ENCODE measurements at regions not wholly inside any gene's neighbourhood (a gene's known extent, or its start where the extent isn't known, plus 50 kb on each side); places are given as distances from the start of the nearest gene placed in this dataset.

DNA sequence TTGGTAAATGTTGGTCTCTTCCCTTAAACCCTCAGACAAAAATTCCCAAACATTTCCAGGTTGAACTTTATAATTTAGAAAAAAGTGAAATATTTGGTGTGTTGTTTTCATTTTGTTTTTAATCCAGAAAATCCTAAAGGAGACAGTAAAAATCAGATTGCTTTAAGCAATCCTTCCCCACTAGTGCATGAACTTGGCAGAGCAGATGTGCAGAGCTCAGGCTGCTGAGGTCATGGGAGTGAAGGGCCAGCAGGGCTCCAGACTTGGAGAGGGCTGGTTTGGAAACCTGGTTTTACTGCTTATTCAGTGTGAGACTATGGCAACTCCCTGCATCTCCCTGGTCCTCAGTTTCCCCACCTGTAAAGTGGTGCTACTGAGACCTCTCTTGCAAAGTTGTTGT is 66.7 kb upstream of the TEX51 start:
- TF ChIP-seq, protein P1, sequence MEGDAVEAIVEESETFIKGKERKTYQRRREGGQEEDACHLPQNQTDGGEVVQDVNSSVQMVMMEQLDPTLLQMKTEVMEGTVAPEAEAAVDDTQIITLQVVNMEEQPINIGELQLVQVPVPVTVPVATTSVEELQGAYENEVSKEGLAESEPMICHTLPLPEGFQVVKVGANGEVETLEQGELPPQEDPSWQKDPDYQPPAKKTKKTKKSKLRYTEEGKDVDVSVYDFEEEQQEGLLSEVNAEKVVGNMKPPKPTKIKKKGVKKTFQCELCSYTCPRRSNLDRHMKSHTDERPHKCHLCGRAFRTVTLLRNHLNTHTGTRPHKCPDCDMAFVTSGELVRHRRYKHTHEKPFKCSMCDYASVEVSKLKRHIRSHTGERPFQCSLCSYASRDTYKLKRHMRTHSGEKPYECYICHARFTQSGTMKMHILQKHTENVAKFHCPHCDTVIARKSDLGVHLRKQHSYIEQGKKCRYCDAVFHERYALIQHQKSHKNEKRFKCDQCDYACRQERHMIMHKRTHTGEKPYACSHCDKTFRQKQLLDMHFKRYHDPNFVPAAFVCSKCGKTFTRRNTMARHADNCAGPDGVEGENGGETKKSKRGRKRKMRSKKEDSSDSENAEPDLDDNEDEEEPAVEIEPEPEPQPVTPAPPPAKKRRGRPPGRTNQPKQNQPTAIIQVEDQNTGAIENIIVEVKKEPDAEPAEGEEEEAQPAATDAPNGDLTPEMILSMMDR (conservative IDR thresholded peaks at IDR 0.05 in 1 of 2, IDR thresholded peaks at IDR 0.05 in 1 of 2; ENCODE audit: low read depth in 1 of 2, low read length in 2 of 2), result no peak
- no peak for TF ChIP-seq EZH2 (IDR thresholded peaks at IDR 0.05; ENCODE audit: low read length, missing control alignments)
